K562 (cell line): ENCODE measurements at regions not wholly inside any gene's neighbourhood (a gene's known extent, or its start where the extent isn't known, plus 50 kb on each side); places are given as distances from the start of the nearest gene placed in this dataset.

Experiments
- AFF1 ChIP-seq, 2 experiments: fragments of 450-650 bp; IDR thresholded peaks; 2 replicates each; pipeline ENCODE4 v1.6.1; 2018; ENCODE audit warnings: mild to moderate bottlenecking in 2 of 2, low read depth in 1 of 2; ENCODE audit not compliant: partially characterized antibody in 2 of 2
- ATF1 ChIP-seq, 2 experiments: fragments of 450-650 bp in 1 of 2; IDR thresholded peaks; 2 replicates each; pipeline ENCODE4 v1.6.1; 2016; ENCODE audit warnings: missing compliant biosample characterization in 1 of 2, missing genetic modification characterization in 1 of 2
- CREB3 ChIP-seq: fragments of 450-650 bp; conservative IDR thresholded peaks from 2 replicates; pipeline ENCODE4 v1.6.1; 2016; ENCODE audit warnings: missing genetic modification characterization, low read depth, mild to moderate bottlenecking, missing compliant biosample characterization, moderate library complexity
- DIDO1 ChIP-seq: fragments of 450-650 bp; IDR thresholded peaks from 2 replicates; pipeline ENCODE4 v1.6.1; 2016; ENCODE audit warnings: low read depth, missing biosample characterization, missing genetic modification characterization
- DMBX1 ChIP-seq: fragments of 250-450 bp; sonication (Bioruptor Pico); IDR thresholded peaks from 2 replicates; pipeline ENCODE4 v1.8.0; 2022; ENCODE audit warnings: inconsistent platforms, mild to moderate bottlenecking, moderate library complexity, borderline replicate concordance
- ETV1 ChIP-seq: fragments of 450-650 bp; conservative IDR thresholded peaks from 2 replicates; pipeline ENCODE4 v1.6.1; 2016; ENCODE audit warnings: missing genetic modification characterization, control low read depth, low read depth, missing compliant biosample characterization
- ILK ChIP-seq: fragments of 450-650 bp; IDR thresholded peaks from 2 replicates; pipeline ENCODE4 v1.6.1; 2016; ENCODE audit warnings: missing genetic modification characterization, low read depth, mild to moderate bottlenecking, missing compliant biosample characterization, moderate library complexity, borderline replicate concordance
- L3MBTL2 ChIP-seq: fragments of 450-650 bp; IDR thresholded peaks from 2 replicates; pipeline ENCODE4 v1.6.1; 2016; ENCODE audit warnings: mild to moderate bottlenecking, moderate library complexity
- NFE2L1 ChIP-seq: fragments of 450-650 bp; IDR thresholded peaks from 2 replicates; pipeline ENCODE4 v1.6.1; 2016; ENCODE audit warnings: missing genetic modification characterization, low read depth, mild to moderate bottlenecking, missing compliant biosample characterization, moderate library complexity, borderline replicate concordance
- PRPF4 ChIP-seq: fragments of 200-400 bp; formaldehyde crosslinking; IDR thresholded peaks from one replicate; pipeline ENCODE4 v1.6.1; 2017; ENCODE audit warnings: low read length, low read depth, mild to moderate bottlenecking; ENCODE audit not compliant: insufficient read depth, poor library complexity, severe bottlenecking
- PTRF ChIP-seq: fragments of 450-650 bp; IDR thresholded peaks from 2 replicates; pipeline ENCODE4 v1.6.1; 2016; ENCODE audit warnings: mild to moderate bottlenecking, missing genetic modification characterization, missing compliant biosample characterization
- RBM39 ChIP-seq: fragments of 200-400 bp; formaldehyde crosslinking; optimal IDR thresholded peaks from 2 replicates; pipeline ENCODE3; 2018; ENCODE audit warnings: low read depth, low read length
- SMAD4 ChIP-seq: fragments of 250-450 bp; sonication (Bioruptor Pico); conservative IDR thresholded peaks from 2 replicates; pipeline ENCODE4 v1.8.0; 2021; ENCODE audit warnings: inconsistent platforms, mild to moderate bottlenecking, moderate library complexity
- STAT5B ChIP-seq: fragments of 250-450 bp; sonication (Bioruptor Pico); IDR thresholded peaks from 2 replicates; pipeline ENCODE4 v1.8.0; 2021; ENCODE audit warnings: mild to moderate bottlenecking, inconsistent platforms
- TAF7 ChIP-seq: fragments of 450-650 bp; IDR thresholded peaks from 2 replicates; pipeline ENCODE4 v1.6.1; 2016; ENCODE audit warnings: missing genetic modification characterization, missing compliant biosample characterization
- TEAD1 ChIP-seq, 2 experiments: fragments of 450-650 bp in 1 of 2; sonication (generic) in 1 of 2; formaldehyde crosslinking; IDR thresholded peaks; 2 replicates each; pipeline versions ENCODE4 v1.4.0 to v1.8.0; 2020 to 2022; ENCODE audit warnings: mild to moderate bottlenecking in 2 of 2, missing genetic modification reagents in 1 of 2
- XRCC3 ChIP-seq: fragments of 450-650 bp; IDR thresholded peaks from 2 replicates; pipeline ENCODE4 v1.6.1; 2017; ENCODE audit warnings: mild to moderate bottlenecking, moderate library complexity
- ZEB2 ChIP-seq: fragments of 450-650 bp; IDR thresholded peaks from 2 replicates; pipeline ENCODE4 v1.6.1; 2016
- ZNF354B ChIP-seq: fragments of 250-450 bp; sonication (Bioruptor Pico); IDR thresholded peaks from 2 replicates; pipeline ENCODE4 v1.4.0; 2020
- ZNF639 ChIP-seq, 2 experiments: fragments of 200-800 bp in 1 of 2; sonication (Bioruptor generic) in 1 of 2; sonication (generic) in 1 of 2; formaldehyde crosslinking in 1 of 2; IDR thresholded peaks in 1 of 2; conservative IDR thresholded peaks in 1 of 2; 2 replicates each; pipeline versions ENCODE4 v1.5.0 to v1.6.1; 2016 to 2020; ENCODE audit warnings: missing compliant biosample characterization in 1 of 2, missing genetic modification characterization in 1 of 2, missing genetic modification reagents in 1 of 2
- ZNF668 ChIP-seq: fragments of 250-450 bp; sonication (Bioruptor Pico); IDR thresholded peaks from 2 replicates; pipeline ENCODE4 v1.8.0; 2022; ENCODE audit warnings: mild to moderate bottlenecking, inconsistent platforms

GRCh38 chr6:137370871-137371633 is 123.1 kb downstream of the OLIG3 start (continued):
- TF ChIP-seq AFF1 (IDR thresholded peaks at IDR 0.05; ENCODE audit: low read depth in 1 of 2, partially characterized antibody in 2 of 2) (no peak), ZNF639 (CRISPR knock-in tag; conservative IDR thresholded peaks at IDR 0.05 in 1 of 2, IDR thresholded peaks at IDR 0.05 in 1 of 2) (peak in 1 of 2 experiments; percentile 94; a peak in 2 of 4 replicates), NFE2L1 (tag) (peak; percentile 73), DIDO1 (peak; percentile 50; the same call in 1 of the 2 replicates), ZNF354B (CRISPR knock-in tag) (0 out of 2 replicates have a peak, but pooled peaks have one; percentile 31), ETV1 (peak; percentile 47), ZNF668 (CRISPR knock-in tag) (peak; percentile 90), STAT5B (CRISPR knock-in tag) (no peak), TEAD1 (CRISPR knock-in tag; IDR thresholded peaks at IDR 0.05) (peak in 1 of 2 experiments; percentile 91; a peak in 2 of 4 replicates), ZEB2 (no peak), TAF7 (tag) (peak; percentile 45; the same call in 1 of the 2 replicates), CREB3 (tag) (peak; percentile 97), PRPF4 (no peak), ILK (tag) (peak; percentile 90), L3MBTL2 (peak; percentile 52; the same call in 1 of the 2 replicates), ATF1 (CRISPR knock-in tag; IDR thresholded peaks at IDR 0.05) (no peak), ATF1 (tag; IDR thresholded peaks at IDR 0.05) (peak; percentile 31; the same call in 1 of the 2 replicates), PTRF (tag) (peak; percentile 84), SMAD4 (CRISPR knock-in tag) (peak; percentile 95), RBM39 (no peak), DMBX1 (CRISPR knock-in tag) (peak; percentile 93), XRCC3 (no peak)
